Breast epithelium (tissue), 3 donors: ENCODE measurements at regions not wholly inside any gene's neighbourhood (a gene's known extent, or its start where the extent isn't known, plus 50 kb on each side); places are given as distances from the start of the nearest gene placed in this dataset.

Experiments used
- POLR2A ChIP-seq: fragments of 450-650 bp; IDR thresholded peaks from one replicate; pipeline ENCODE4 v1.6.1; 2016; ENCODE audit warnings: antibody characterized with exemption, mild to moderate bottlenecking, moderate library complexity
- POLR2AphosphoS5 ChIP-seq, 3 donors: sonication (generic); formaldehyde crosslinking; IDR thresholded peaks; one replicate each; pipeline ENCODE4 v1.6.1; 2017; ENCODE audit warnings: antibody characterized with exemption in 3 of 3
- TF ChIP-seq, protein P1 (sequence below), 3 donors: fragments of 450-650 bp; IDR thresholded peaks; one replicate each; pipeline ENCODE4 v1.5.1; 2016 to 2017; ENCODE audit warnings: antibody characterized with exemption in 3 of 3, mild to moderate bottlenecking in 3 of 3, moderate library complexity in 3 of 3

DNA sequence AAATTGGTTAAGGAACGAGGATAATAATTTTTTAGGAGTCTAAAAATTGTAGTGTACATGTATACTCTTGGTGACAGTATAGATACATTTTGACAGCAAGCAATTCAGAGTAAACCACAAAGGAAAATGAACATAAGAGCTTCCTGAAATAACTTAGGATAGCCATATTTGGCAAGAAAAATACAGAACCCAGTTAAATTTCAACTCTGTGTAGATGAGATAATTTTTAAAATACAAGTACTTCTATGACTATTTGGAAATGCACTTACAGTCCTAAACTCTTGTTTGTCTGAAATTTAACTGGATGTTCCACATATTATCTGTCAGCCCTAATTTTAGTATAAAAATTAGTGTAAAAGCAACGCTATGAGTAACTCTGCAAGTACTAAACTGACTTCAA lies 124.4 kb upstream of the PCDH18 start:
- TF ChIP-seq, protein P1, sequence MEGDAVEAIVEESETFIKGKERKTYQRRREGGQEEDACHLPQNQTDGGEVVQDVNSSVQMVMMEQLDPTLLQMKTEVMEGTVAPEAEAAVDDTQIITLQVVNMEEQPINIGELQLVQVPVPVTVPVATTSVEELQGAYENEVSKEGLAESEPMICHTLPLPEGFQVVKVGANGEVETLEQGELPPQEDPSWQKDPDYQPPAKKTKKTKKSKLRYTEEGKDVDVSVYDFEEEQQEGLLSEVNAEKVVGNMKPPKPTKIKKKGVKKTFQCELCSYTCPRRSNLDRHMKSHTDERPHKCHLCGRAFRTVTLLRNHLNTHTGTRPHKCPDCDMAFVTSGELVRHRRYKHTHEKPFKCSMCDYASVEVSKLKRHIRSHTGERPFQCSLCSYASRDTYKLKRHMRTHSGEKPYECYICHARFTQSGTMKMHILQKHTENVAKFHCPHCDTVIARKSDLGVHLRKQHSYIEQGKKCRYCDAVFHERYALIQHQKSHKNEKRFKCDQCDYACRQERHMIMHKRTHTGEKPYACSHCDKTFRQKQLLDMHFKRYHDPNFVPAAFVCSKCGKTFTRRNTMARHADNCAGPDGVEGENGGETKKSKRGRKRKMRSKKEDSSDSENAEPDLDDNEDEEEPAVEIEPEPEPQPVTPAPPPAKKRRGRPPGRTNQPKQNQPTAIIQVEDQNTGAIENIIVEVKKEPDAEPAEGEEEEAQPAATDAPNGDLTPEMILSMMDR (IDR thresholded peaks at IDR 0.05): no peak
- TF ChIP-seq POLR2A (no peak), POLR2AphosphoS5 (IDR thresholded peaks at IDR 0.05) (no peak)
